B cell (primary cell): ENCODE measurements at regions not wholly inside any gene's neighbourhood (a gene's known extent, or its start where the extent isn't known, plus 50 kb on each side); places are given as distances from the start of the nearest gene placed in this dataset.

Source experiments
- EZH2 ChIP-seq: IDR thresholded peaks from 2 replicates; pipeline ENCODE4 v1.6.1; 2012; ENCODE audit warnings: borderline replicate concordance, low read depth, mild to moderate bottlenecking, moderate library complexity, low read length; ENCODE audit not compliant: insufficient read depth, poor library complexity, severe bottlenecking
- TF ChIP-seq, protein P1 (sequence below): fragments of 200-600 bp; IDR thresholded peaks from one replicate; pipeline ENCODE4 v1.8.0; 2022; ENCODE audit warnings: antibody characterized with exemption, mild to moderate bottlenecking

DNA sequence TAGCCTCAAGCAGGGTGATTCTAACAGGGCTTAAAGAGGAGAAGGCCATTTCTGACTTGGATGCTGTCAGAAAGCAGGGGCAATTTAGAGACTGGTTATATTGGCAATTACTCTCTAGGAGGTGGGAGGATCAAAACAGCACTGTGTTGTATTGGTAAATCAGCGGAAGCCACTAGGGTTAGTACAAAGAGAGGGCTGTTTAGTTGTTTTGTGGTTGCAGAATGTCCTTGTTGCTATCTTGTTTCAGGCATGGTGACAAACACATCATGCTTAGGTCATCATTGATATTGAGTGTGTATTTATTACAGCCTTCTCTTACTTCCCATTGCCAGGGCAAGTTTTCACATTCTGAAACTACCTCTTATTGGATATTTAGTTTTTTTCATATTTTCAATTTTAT lies 165.3 kb downstream of the TAF11L14 start:
- TF ChIP-seq, protein P1, sequence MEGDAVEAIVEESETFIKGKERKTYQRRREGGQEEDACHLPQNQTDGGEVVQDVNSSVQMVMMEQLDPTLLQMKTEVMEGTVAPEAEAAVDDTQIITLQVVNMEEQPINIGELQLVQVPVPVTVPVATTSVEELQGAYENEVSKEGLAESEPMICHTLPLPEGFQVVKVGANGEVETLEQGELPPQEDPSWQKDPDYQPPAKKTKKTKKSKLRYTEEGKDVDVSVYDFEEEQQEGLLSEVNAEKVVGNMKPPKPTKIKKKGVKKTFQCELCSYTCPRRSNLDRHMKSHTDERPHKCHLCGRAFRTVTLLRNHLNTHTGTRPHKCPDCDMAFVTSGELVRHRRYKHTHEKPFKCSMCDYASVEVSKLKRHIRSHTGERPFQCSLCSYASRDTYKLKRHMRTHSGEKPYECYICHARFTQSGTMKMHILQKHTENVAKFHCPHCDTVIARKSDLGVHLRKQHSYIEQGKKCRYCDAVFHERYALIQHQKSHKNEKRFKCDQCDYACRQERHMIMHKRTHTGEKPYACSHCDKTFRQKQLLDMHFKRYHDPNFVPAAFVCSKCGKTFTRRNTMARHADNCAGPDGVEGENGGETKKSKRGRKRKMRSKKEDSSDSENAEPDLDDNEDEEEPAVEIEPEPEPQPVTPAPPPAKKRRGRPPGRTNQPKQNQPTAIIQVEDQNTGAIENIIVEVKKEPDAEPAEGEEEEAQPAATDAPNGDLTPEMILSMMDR = no peak
- TF ChIP-seq EZH2 = no peak
